Activated CD8-positive, alpha-beta T cell treated with anti-CD3 and anti-CD28 coated beads, Interleukin-2, amount 10 ng/mL, durations not matched to agents 7 days and 5 days (primary cell): ENCODE measurements at regions not wholly inside any gene's neighbourhood (a gene's known extent, or its start where the extent isn't known, plus 50 kb on each side); places are given as distances from the start of the nearest gene placed in this dataset.

Experiments
- ATAC-seq: fragments of 150-1000 bp; cut with Tn5 transposase; one replicate; pipeline ENCODE4 v1.10.0; 2021; ENCODE audit warnings: moderate library complexity
- CTCF ChIA-PET: fragments of 350-600 bp; sonication (Branson Sonifier 250); formaldehyde crosslinking; loops from one replicate; lab custom pipeline; 2021; ENCODE audit warnings: antibody characterized with exemption; lab: Charles Lee
- POLR2A ChIA-PET: fragments of 350-600 bp; sonication (Branson Sonifier 250); formaldehyde crosslinking; loops from one replicate; lab custom pipeline; 2021; ENCODE audit warnings: antibody characterized with exemption; lab: Charles Lee
- DNase-seq: peaks from one replicate; pipeline ENCODE4 v3.0.0-alpha.2; 2020
- H3K27ac Mint-ChIP-seq: one replicate; pipeline ENCODE4 v1.8.0; 2021; ENCODE audit warnings: mild to moderate bottlenecking, mixed read lengths
- H3K27me3 Mint-ChIP-seq: one replicate; pipeline ENCODE4 v1.8.0; 2021; ENCODE audit warnings: low read depth, mixed read lengths
- H3K36me3 Mint-ChIP-seq: one replicate; pipeline ENCODE4 v1.8.0; 2021; ENCODE audit warnings: low read depth, mixed read lengths
- H3K4me1 Mint-ChIP-seq: one replicate; pipeline ENCODE4 v1.8.0; 2021; ENCODE audit warnings: low read depth, mixed read lengths
- H3K4me3 Mint-ChIP-seq: one replicate; pipeline ENCODE4 v1.8.0; 2021; ENCODE audit warnings: mild to moderate bottlenecking, mixed read lengths
- H3K9me3 Mint-ChIP-seq: one replicate; pipeline ENCODE4 v1.8.0; 2022; ENCODE audit warnings: mixed read lengths; ENCODE audit not compliant: insufficient read depth

GRCh38 chr5:145157841-145158240 lies 677.3 kb downstream of the PRELID2 start:
- Mint-ChIP-seq H3K4me3 (no peak overlapping the region), H3K9me3 (no peaks in the 10 kb centered on the region), H3K36me3 (no peaks in the 10 kb centered on the region), H3K4me1 (no peaks in the 10 kb centered on the region), H3K27ac (no peak overlapping the region), H3K27me3 (no peaks in the 10 kb centered on the region)
- ATAC-seq (no peak), DNase-seq (no peak)
- POLR2A ChIA-PET, result no interaction called here
- CTCF ChIA-PET, result no interaction called here

DNA sequence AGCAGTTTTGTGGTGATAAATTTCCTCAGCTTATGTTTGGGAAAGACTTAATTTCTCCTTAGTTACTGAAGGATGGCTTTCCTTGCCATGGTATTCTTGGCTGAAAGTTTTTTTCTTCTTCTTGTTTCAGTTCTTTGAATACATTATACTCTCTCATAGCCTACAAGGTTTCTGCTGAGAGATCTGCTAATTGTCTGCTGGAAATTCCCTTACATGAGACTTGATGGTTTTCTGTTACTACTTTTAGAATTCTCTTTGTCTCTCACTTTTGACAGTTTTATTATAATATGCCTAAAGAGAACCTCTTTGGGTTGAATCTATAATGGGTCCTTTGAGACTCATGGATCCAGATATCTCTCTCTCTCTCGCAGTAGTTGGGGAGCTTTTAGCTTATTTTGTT lies 693.6 kb downstream of the PRELID2 start:
- Mint-ChIP-seq H3K27me3 (no peaks in the 10 kb centered on the region), H3K4me1 (no peaks in the 10 kb centered on the region), H3K4me3 (no peak overlapping the region), H3K27ac (no peak overlapping the region), H3K36me3 (no peaks in the 10 kb centered on the region), H3K9me3 (no peaks in the 10 kb centered on the region)
- no peak for ATAC-seq
- ChIA-PET POLR2A (no interaction called here), CTCF (no interaction called here)
- DNase-seq, result no peak

DNA sequence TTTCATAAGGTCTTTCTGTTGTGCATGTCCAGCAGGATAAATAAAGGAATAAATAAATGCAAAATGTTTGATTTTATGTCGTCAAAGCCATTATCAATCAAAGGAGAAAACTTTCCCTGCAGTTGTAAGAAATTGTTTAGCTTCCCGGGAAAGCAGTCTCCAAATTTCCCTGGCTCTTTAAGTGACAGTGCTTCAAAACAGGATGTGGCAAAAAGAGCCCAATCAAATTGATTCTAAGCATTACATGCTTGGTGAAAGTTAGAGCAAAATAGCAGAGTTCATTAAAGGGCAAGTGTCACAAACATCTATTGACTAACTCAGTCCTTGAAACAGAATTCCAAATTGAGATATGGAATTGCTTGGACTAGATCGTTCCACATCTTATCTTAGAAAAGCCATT lies 704.1 kb downstream of the PRELID2 start:
- H3K9me3 Mint-ChIP-seq, result no peaks in the 10 kb centered on the region
- H3K4me1 Mint-ChIP-seq, result no peaks in the 10 kb centered on the region
- H3K36me3 Mint-ChIP-seq, result no peaks in the 10 kb centered on the region
- ATAC-seq (no peak), DNase-seq (no peak)
- ChIA-PET POLR2A (no interaction called here), CTCF (no interaction called here)
- no peak overlapping the region for H3K4me3 Mint-ChIP-seq
- no peaks in the 10 kb centered on the region for H3K27me3 Mint-ChIP-seq
- H3K27ac Mint-ChIP-seq, result no peak overlapping the region

DNA sequence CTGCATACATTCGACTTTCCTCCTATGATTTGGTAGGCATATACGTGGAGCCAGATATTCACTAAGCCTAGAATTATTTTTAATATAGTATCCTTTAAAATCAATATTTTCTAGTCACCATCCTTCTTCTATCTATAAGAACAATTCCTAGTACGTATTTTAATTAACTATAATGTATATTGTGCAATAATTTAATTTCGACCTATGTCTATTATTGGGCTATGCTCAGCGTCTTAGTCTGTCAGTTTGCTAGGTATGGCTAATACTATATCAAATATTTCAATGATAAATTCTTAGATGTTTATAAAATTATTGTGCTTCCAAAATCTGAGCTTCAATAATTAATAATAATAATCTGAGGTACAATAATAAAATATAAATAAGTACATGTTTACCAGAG lies 705.3 kb downstream of the PRELID2 start:
- Mint-ChIP-seq H3K36me3 (no peaks in the 10 kb centered on the region), H3K27me3 (no peaks in the 10 kb centered on the region), H3K4me3 (no peak overlapping the region), H3K27ac (no peak overlapping the region), H3K9me3 (no peaks in the 10 kb centered on the region), H3K4me1 (no peaks in the 10 kb centered on the region)
- DNase-seq, result no peak
- CTCF ChIA-PET, result no interaction called here
- ATAC-seq, result no peak
- POLR2A ChIA-PET, result no interaction called here

DNA sequence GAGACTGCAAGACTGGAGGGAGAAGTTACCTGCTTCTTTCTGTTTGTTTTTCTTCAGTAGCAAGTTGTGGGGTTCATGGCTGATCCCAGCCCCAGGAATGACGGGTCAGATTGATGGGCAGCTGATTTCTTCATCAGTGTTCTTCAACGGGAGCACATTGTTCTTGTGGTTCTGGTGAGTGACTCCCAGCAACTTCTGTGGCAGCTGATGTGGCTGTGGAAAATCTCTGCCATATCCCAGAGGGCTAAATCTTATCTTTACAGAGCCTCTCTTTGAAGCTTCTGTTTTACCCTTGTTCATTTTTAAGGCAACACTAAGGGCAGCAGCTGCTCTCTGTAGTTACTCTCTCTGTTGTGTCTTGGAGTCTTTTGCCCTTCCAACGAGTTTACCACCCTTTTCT lies 710.3 kb downstream of the PRELID2 start:
- ATAC-seq (no peak), DNase-seq (no peak)
- no peaks in the 10 kb centered on the region for H3K27me3 Mint-ChIP-seq
- ChIA-PET CTCF (no interaction called here), POLR2A (no interaction called here)
- H3K27ac Mint-ChIP-seq, result no peak overlapping the region
- H3K9me3 Mint-ChIP-seq, result peaks cover 9% of the 10 kb centered on the region
- H3K4me3 Mint-ChIP-seq, result no peak overlapping the region
- no peaks in the 10 kb centered on the region for H3K36me3 Mint-ChIP-seq
- H3K4me1 Mint-ChIP-seq, result no peaks in the 10 kb centered on the region

GRCh38 chr5:145118611-145119010 lies 716.5 kb downstream of the PRELID2 start:
- no peaks in the 10 kb centered on the region for H3K36me3 Mint-ChIP-seq
- no peaks in the 10 kb centered on the region for H3K4me1 Mint-ChIP-seq
- POLR2A ChIA-PET, result no interaction called here
- H3K9me3 Mint-ChIP-seq, result peaks cover 5% of the 10 kb centered on the region
- no peaks in the 10 kb centered on the region for H3K27me3 Mint-ChIP-seq
- no peak overlapping the region for H3K27ac Mint-ChIP-seq
- ATAC-seq (no peak), DNase-seq (no peak)
- H3K4me3 Mint-ChIP-seq, result no peak overlapping the region
- CTCF ChIA-PET, result no interaction called here

- Mint-ChIP-seq H3K27me3 (no peaks in the 10 kb centered on the region), H3K4me1 (no peaks in the 10 kb centered on the region), H3K9me3 (peaks cover 5% of the 10 kb centered on the region), H3K36me3 (no peaks in the 10 kb centered on the region), H3K27ac (no peak overlapping the region), H3K4me3 (no peak overlapping the region)
- CTCF ChIA-PET, result no interaction called here
- ATAC-seq (no peak), DNase-seq (no peak)
- POLR2A ChIA-PET, result no interaction called here
Measured at GRCh38 chr5:145118127-145118526, 717.0 kb downstream of the PRELID2 start.

GRCh38 chr5:145117285-145117684 lies 717.9 kb downstream of the PRELID2 start:
- Mint-ChIP-seq H3K36me3 (no peaks in the 10 kb centered on the region), H3K27me3 (no peaks in the 10 kb centered on the region), H3K27ac (no peak overlapping the region), H3K9me3 (peaks cover 5% of the 10 kb centered on the region), H3K4me3 (no peak overlapping the region), H3K4me1 (no peaks in the 10 kb centered on the region)
- DNase-seq, result no peak
- ATAC-seq, result no peak
- POLR2A ChIA-PET, result no interaction called here
- CTCF ChIA-PET, result no interaction called here

DNA sequence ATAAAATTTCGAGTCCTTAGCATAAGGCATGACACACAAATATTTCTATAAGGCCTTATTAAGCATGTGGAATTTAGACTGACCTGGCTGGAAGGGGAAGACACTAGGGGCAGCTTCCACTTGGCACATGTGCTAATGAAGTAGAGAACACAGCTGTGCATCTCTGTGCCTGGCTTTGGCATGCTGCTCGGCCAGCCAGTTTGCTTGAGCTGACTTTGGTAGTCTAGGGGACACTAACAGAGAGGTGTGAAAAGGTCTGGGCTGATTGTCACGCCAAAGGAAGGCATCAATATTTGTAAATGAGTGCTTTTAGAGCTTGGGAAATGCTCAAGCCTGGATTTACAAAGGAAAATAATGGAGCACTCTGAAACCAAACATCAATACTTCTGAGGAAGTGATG lies 723.7 kb downstream of the PRELID2 start:
- no peak for ATAC-seq
- Mint-ChIP-seq H3K27ac (no peak overlapping the region), H3K9me3 (no peaks in the 10 kb centered on the region), H3K27me3 (no peaks in the 10 kb centered on the region), H3K36me3 (no peaks in the 10 kb centered on the region), H3K4me1 (no peaks in the 10 kb centered on the region), H3K4me3 (no peak overlapping the region)
- ChIA-PET POLR2A (no interaction called here), CTCF (no interaction called here)
- DNase-seq, result no peak

- CTCF ChIA-PET, result no interaction called here
- DNase-seq (no peak), ATAC-seq (no peak)
- Mint-ChIP-seq H3K27me3 (no peaks in the 10 kb centered on the region), H3K36me3 (no peaks in the 10 kb centered on the region), H3K9me3 (no peaks in the 10 kb centered on the region), H3K4me1 (no peaks in the 10 kb centered on the region), H3K4me3 (no peak overlapping the region), H3K27ac (no peak overlapping the region)
- POLR2A ChIA-PET, result no interaction called here
Measured at GRCh38 chr5:145110834-145111233, 724.3 kb downstream of the PRELID2 start.

GRCh38 chr5:145110181-145110580 lies 725.0 kb downstream of the PRELID2 start:
- ATAC-seq (no peak), DNase-seq (no peak)
- POLR2A ChIA-PET, result no interaction called here
- H3K4me1 Mint-ChIP-seq, result no peaks in the 10 kb centered on the region
- CTCF ChIA-PET, result no interaction called here
- no peaks in the 10 kb centered on the region for H3K27me3 Mint-ChIP-seq
- H3K27ac Mint-ChIP-seq, result no peak overlapping the region
- no peaks in the 10 kb centered on the region for H3K36me3 Mint-ChIP-seq
- no peaks in the 10 kb centered on the region for H3K9me3 Mint-ChIP-seq
- no peak overlapping the region for H3K4me3 Mint-ChIP-seq

GRCh38 chr5:145105384-145105783 lies 729.8 kb downstream of the PRELID2 start:
- CTCF ChIA-PET, result no interaction called here
- H3K4me1 Mint-ChIP-seq, result no peaks in the 10 kb centered on the region
- H3K4me3 Mint-ChIP-seq, result no peak overlapping the region
- DNase-seq (no peak), ATAC-seq (no peak)
- no peaks in the 10 kb centered on the region for H3K9me3 Mint-ChIP-seq
- H3K36me3 Mint-ChIP-seq, result no peaks in the 10 kb centered on the region
- H3K27ac Mint-ChIP-seq, result no peak overlapping the region
- POLR2A ChIA-PET, result no interaction called here
- no peaks in the 10 kb centered on the region for H3K27me3 Mint-ChIP-seq

GRCh38 chr5:145104106-145104505 lies 731.0 kb downstream of the PRELID2 start:
- no peaks in the 10 kb centered on the region for H3K27me3 Mint-ChIP-seq

More at GRCh38 chr5:145104106-145104505, 731.0 kb downstream of the PRELID2 start:
- CTCF ChIA-PET, result no interaction called here
- Mint-ChIP-seq H3K27ac (no peak overlapping the region), H3K4me1 (no peaks in the 10 kb centered on the region), H3K4me3 (no peak overlapping the region), H3K9me3 (no peaks in the 10 kb centered on the region), H3K36me3 (no peaks in the 10 kb centered on the region)
- DNase-seq (no peak), ATAC-seq (no peak)
- POLR2A ChIA-PET, result no interaction called here
